Stimulated activated CD4-positive, alpha-beta T cell treated with anti-CD3 and anti-CD28 coated beads, Interleukin-1b, Interleukin-23, amount 100 ng/mL, for 48 hours (primary cell): ENCODE measurements at regions not wholly inside any gene's neighbourhood (a gene's known extent, or its start where the extent isn't known, plus 50 kb on each side); places are given as distances from the start of the nearest gene placed in this dataset.
"Not testable (repeated sequence)": the region's sequence is repeated elsewhere in the genome, so short reads cannot be mapped to it uniquely, and the experiment has no call there.

Experiments
- DNase-seq: peaks from one replicate; pipeline ENCODE4 v3.0.0-alpha.2; 2020

- not testable (repeated sequence) for DNase-seq
These were observed 284.3 kb upstream of the EXOC2 start for GRCh38 chr6:977226-977625.

GRCh38 chr6:971981-972640, 279.2 kb upstream of the EXOC2 start:
- DNase-seq: no peak

GRCh38 chr6:968791-969190, 275.9 kb upstream of the EXOC2 start:
- DNase-seq: no peak

- DNase-seq: no peak
These were observed 274.8 kb upstream of the EXOC2 start for GRCh38 chr6:967701-968100.

GRCh38 chr6:965343-965742, 272.4 kb upstream of the EXOC2 start:
- DNase-seq: no peak

- DNase-seq: no peak
These were observed 270.5 kb upstream of the EXOC2 start for GRCh38 chr6:963456-963855.

- no peak for DNase-seq
These were observed 268.5 kb upstream of the EXOC2 start for GRCh38 chr6:961407-961960.

- DNase-seq: no peak
These were observed 267.4 kb upstream of the EXOC2 start for GRCh38 chr6:960356-960755.

- DNase-seq: no peak
These were observed 265.5 kb upstream of the EXOC2 start for GRCh38 chr6:958488-958887.

- DNase-seq: no peak
These were observed 258.7 kb upstream of the EXOC2 start for GRCh38 chr6:951399-952181.

- no peak for DNase-seq
These were observed 254.4 kb upstream of the EXOC2 start for GRCh38 chr6:947235-947934.

GRCh38 chr6:946546-946945, 253.6 kb upstream of the EXOC2 start:
- no peak for DNase-seq

GRCh38 chr6:939526-940252, 246.8 kb upstream of the EXOC2 start:
- no peak for DNase-seq

GRCh38 chr6:938916-939315, 246.0 kb upstream of the EXOC2 start:
- DNase-seq: no peak

- no peak for DNase-seq
These were observed 245.4 kb upstream of the EXOC2 start for GRCh38 chr6:938271-938905.

GRCh38 chr6:935582-935981, 242.6 kb upstream of the EXOC2 start:
- no peak for DNase-seq

GRCh38 chr6:934686-935085, 241.7 kb upstream of the EXOC2 start:
- DNase-seq: no peak

- DNase-seq: not testable (repeated sequence)
These were observed 239.0 kb upstream of the EXOC2 start for GRCh38 chr6:931919-932318.

GRCh38 chr6:927157-927556, 234.2 kb upstream of the EXOC2 start:
- DNase-seq: no peak

GRCh38 chr6:925656-926213, 232.8 kb upstream of the EXOC2 start:
- no peak for DNase-seq

- DNase-seq: no peak
These were observed 231.7 kb upstream of the EXOC2 start for GRCh38 chr6:924661-925060.

- no peak for DNase-seq
These were observed 228.5 kb upstream of the EXOC2 start for GRCh38 chr6:921400-921799.
